ENCODE measurements at regions not wholly inside any gene's neighbourhood (a gene's known extent, or its start where the extent isn't known, plus 50 kb on each side); places are given as distances from the start of the nearest gene placed in this dataset.

GRCh38 chr2:199569336-199569735, 111.6 kb upstream of the SATB2 start:
- no peak for DNase-seq (ENCODE audit: low spot score, unreplicated experiment)
- no peaks in the 10 kb centered on the region for H3K4me1 Mint-ChIP-seq (ENCODE audit: low read depth)
- H3K27ac Mint-ChIP-seq, result no peak overlapping the region
- H3K27me3 Mint-ChIP-seq, result no peaks in the 10 kb centered on the region
- no peaks in the 10 kb centered on the region for H3K36me3 Mint-ChIP-seq (ENCODE audit: insufficient read depth)
- TF ChIP-seq, protein P1, sequence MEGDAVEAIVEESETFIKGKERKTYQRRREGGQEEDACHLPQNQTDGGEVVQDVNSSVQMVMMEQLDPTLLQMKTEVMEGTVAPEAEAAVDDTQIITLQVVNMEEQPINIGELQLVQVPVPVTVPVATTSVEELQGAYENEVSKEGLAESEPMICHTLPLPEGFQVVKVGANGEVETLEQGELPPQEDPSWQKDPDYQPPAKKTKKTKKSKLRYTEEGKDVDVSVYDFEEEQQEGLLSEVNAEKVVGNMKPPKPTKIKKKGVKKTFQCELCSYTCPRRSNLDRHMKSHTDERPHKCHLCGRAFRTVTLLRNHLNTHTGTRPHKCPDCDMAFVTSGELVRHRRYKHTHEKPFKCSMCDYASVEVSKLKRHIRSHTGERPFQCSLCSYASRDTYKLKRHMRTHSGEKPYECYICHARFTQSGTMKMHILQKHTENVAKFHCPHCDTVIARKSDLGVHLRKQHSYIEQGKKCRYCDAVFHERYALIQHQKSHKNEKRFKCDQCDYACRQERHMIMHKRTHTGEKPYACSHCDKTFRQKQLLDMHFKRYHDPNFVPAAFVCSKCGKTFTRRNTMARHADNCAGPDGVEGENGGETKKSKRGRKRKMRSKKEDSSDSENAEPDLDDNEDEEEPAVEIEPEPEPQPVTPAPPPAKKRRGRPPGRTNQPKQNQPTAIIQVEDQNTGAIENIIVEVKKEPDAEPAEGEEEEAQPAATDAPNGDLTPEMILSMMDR (IDR thresholded peaks at IDR 0.05; ENCODE audit: unreplicated experiment), result no peak
- no peaks in the 10 kb centered on the region for H3K9me3 Mint-ChIP-seq (ENCODE audit: low read depth)
- H3K4me3 Mint-ChIP-seq (ENCODE audit: low read depth), result no peak overlapping the region

- no peaks in the 10 kb centered on the region for H3K27me3 Mint-ChIP-seq
- peaks cover 3% of the 10 kb centered on the region for H3K9me3 Mint-ChIP-seq (ENCODE audit: low read depth)
- TF ChIP-seq, protein P1 (IDR thresholded peaks at IDR 0.05; ENCODE audit: unreplicated experiment), result no peak
Measured at GRCh38 chr2:199558156-199558555, 100.4 kb upstream of the SATB2 start.

GRCh38 chr2:199556527-199557285, 99.0 kb upstream of the SATB2 start:
- Mint-ChIP-seq H3K4me3 (ENCODE audit: low read depth) (no peak overlapping the region), H3K36me3 (ENCODE audit: insufficient read depth) (no peaks in the 10 kb centered on the region), H3K27me3 (no peaks in the 10 kb centered on the region), H3K4me1 (ENCODE audit: low read depth) (peaks cover 1% of the 10 kb centered on the region), H3K27ac (no peak overlapping the region), H3K9me3 (ENCODE audit: low read depth) (no peaks in the 10 kb centered on the region)
- TF ChIP-seq, protein P1 (IDR thresholded peaks at IDR 0.05; ENCODE audit: unreplicated experiment), result no peak
- DNase-seq (ENCODE audit: low spot score, unreplicated experiment), result no peak

More at GRCh38 chr2:199558156-199558555, 100.4 kb upstream of the SATB2 start:
- Mint-ChIP-seq H3K27ac (no peak overlapping the region), H3K36me3 (ENCODE audit: insufficient read depth) (no peaks in the 10 kb centered on the region), H3K4me3 (ENCODE audit: low read depth) (no peak overlapping the region), H3K4me1 (ENCODE audit: low read depth) (no peaks in the 10 kb centered on the region)
- DNase-seq (ENCODE audit: low spot score, unreplicated experiment), result no peak

DNA sequence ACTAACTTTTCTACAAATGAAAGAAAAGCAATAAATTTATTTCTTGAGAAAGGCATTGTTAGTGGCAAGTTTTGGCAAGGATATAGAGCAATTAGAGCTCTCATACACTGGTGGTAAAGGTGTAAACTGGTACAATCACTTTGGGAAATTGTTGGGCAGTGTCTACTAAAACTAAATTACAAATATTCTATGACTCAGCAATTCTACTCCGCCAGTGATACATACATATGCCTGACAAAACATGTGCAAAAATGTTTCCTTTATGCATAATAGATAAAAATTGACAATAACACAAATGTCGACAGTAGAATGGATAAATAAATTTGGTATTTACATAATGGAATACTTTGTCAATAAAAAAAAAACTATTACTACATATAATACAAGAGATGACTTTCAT, 96.3 kb upstream of the SATB2 start:
- Mint-ChIP-seq H3K9me3 (ENCODE audit: low read depth) (no peaks in the 10 kb centered on the region), H3K27me3 (no peaks in the 10 kb centered on the region), H3K27ac (no peak overlapping the region), H3K4me1 (ENCODE audit: low read depth) (peaks cover 1% of the 10 kb centered on the region), H3K36me3 (ENCODE audit: insufficient read depth) (no peaks in the 10 kb centered on the region), H3K4me3 (ENCODE audit: low read depth) (no peak overlapping the region)
- TF ChIP-seq, protein P1 (IDR thresholded peaks at IDR 0.05; ENCODE audit: unreplicated experiment), result no peak
- no peak for DNase-seq (ENCODE audit: low spot score, unreplicated experiment)

GRCh38 chr2:199552141-199552540, 94.4 kb upstream of the SATB2 start:
- H3K4me3 Mint-ChIP-seq (ENCODE audit: low read depth), result no peak overlapping the region
- no peak overlapping the region for H3K27ac Mint-ChIP-seq
- H3K4me1 Mint-ChIP-seq (ENCODE audit: low read depth), result peaks cover 1% of the 10 kb centered on the region
- no peaks in the 10 kb centered on the region for H3K27me3 Mint-ChIP-seq
- no peaks in the 10 kb centered on the region for H3K9me3 Mint-ChIP-seq (ENCODE audit: low read depth)
- TF ChIP-seq, protein P1 (IDR thresholded peaks at IDR 0.05; ENCODE audit: unreplicated experiment), result no peak
- no peaks in the 10 kb centered on the region for H3K36me3 Mint-ChIP-seq (ENCODE audit: insufficient read depth)
- no peak for DNase-seq (ENCODE audit: low spot score, unreplicated experiment)

All from progenitor cell of endocrine pancreas (in vitro differentiated cells).